ENCODE measurements at regions not wholly inside any gene's neighbourhood (a gene's known extent, or its start where the extent isn't known, plus 50 kb on each side); places are given as distances from the start of the nearest gene placed in this dataset.

- peaks cover 5% of the 10 kb centered on the region for H3K27me3 Mint-ChIP-seq (ENCODE audit: low read depth)
- peaks cover 8% of the 10 kb centered on the region for H3K9me3 Mint-ChIP-seq
- no peak overlapping the region for H3K4me3 Mint-ChIP-seq
- H3K36me3 Mint-ChIP-seq (ENCODE audit: insufficient read depth), result no peaks in the 10 kb centered on the region
- no peaks in the 10 kb centered on the region for H3K4me1 Mint-ChIP-seq (ENCODE audit: low read depth)
- ATAC-seq (no peak), DNase-seq (no peak)
Measured at GRCh38 chr14:36245223-36245622, 68.7 kb upstream of the PTCSC3 start.

DNA sequence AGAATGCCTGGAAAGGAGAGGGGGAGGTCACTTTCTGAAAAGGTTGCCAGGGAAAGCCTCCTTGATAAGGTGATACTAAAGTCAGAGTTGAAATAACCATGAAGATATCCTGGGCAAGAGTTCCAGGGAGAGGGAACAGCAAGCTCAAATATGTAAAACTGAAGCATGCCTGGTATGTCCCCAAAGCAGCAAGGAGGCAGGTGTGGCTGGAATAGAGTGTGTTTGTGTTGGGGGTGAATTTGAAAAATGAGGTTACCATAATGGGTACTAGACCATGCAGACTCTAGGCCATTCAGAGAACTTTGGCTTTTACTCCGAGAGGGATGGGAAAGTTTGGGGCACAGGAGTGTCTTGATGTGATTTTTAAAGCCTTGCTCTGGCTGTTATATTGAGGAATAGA lies 66.7 kb upstream of the PTCSC3 start:
- no peaks in the 10 kb centered on the region for H3K4me1 Mint-ChIP-seq (ENCODE audit: low read depth)

DNA sequence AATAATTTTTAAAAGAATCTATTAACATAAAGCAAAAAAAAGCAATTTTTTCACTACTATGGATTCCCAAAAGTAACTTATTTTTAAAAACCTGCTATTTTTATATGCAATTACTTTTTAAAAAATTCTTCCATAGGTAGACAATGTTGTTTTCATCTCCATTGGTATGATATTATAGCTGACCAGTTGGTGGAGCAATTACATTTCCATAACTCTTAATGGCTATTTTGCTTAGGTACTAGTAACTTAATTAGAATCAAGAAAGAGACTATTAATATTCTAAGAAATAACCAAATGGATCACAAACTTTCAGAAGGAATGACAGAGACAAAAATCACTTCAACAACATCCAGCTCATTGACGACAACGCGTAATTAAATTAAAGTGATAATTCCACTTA lies 64.7 kb upstream of the PTCSC3 start:
- Mint-ChIP-seq H3K36me3 (ENCODE audit: insufficient read depth) (no peaks in the 10 kb centered on the region), H3K9me3 (no peaks in the 10 kb centered on the region), H3K27me3 (ENCODE audit: low read depth) (peaks cover 10% of the 10 kb centered on the region), H3K4me3 (no peak overlapping the region), H3K4me1 (ENCODE audit: low read depth) (no peaks in the 10 kb centered on the region)
- no peak for DNase-seq
- ATAC-seq, result no peak

More for the DNA sequence above, 66.7 kb upstream of the PTCSC3 start:
- DNase-seq (no peak), ATAC-seq (no peak)
- Mint-ChIP-seq H3K4me3 (no peak overlapping the region), H3K9me3 (no peaks in the 10 kb centered on the region), H3K36me3 (ENCODE audit: insufficient read depth) (no peaks in the 10 kb centered on the region), H3K27me3 (ENCODE audit: low read depth) (peaks cover 14% of the 10 kb centered on the region)

GRCh38 chr14:36238666-36239363 lies 62.3 kb upstream of the PTCSC3 start:
- ATAC-seq (peak; percentile 37 to 52), DNase-seq (no peak)
- H3K27me3 Mint-ChIP-seq (ENCODE audit: low read depth), result peaks cover 12% of the 10 kb centered on the region
- no peaks in the 10 kb centered on the region for H3K9me3 Mint-ChIP-seq
- H3K4me1 Mint-ChIP-seq (ENCODE audit: low read depth), result no peaks in the 10 kb centered on the region
- no peak overlapping the region for H3K4me3 Mint-ChIP-seq
- no peaks in the 10 kb centered on the region for H3K36me3 Mint-ChIP-seq (ENCODE audit: insufficient read depth)

GRCh38 chr14:36233217-36233616 lies 56.7 kb upstream of the PTCSC3 start:
- ATAC-seq (no peak), DNase-seq (no peak)
- H3K27me3 Mint-ChIP-seq (ENCODE audit: low read depth), result peaks cover 2% of the 10 kb centered on the region
- H3K4me1 Mint-ChIP-seq (ENCODE audit: low read depth), result no peaks in the 10 kb centered on the region
- no peaks in the 10 kb centered on the region for H3K9me3 Mint-ChIP-seq
- H3K4me3 Mint-ChIP-seq, result no peak overlapping the region
- H3K36me3 Mint-ChIP-seq (ENCODE audit: insufficient read depth), result no peaks in the 10 kb centered on the region

GRCh38 chr14:36229262-36229661 lies 52.7 kb upstream of the PTCSC3 start:
- Mint-ChIP-seq H3K9me3 (no peaks in the 10 kb centered on the region), H3K27me3 (ENCODE audit: low read depth) (no peaks in the 10 kb centered on the region), H3K4me1 (ENCODE audit: low read depth) (no peaks in the 10 kb centered on the region), H3K36me3 (ENCODE audit: insufficient read depth) (no peaks in the 10 kb centered on the region), H3K4me3 (no peak overlapping the region)
- ATAC-seq (no peak), DNase-seq (no peak)

DNA sequence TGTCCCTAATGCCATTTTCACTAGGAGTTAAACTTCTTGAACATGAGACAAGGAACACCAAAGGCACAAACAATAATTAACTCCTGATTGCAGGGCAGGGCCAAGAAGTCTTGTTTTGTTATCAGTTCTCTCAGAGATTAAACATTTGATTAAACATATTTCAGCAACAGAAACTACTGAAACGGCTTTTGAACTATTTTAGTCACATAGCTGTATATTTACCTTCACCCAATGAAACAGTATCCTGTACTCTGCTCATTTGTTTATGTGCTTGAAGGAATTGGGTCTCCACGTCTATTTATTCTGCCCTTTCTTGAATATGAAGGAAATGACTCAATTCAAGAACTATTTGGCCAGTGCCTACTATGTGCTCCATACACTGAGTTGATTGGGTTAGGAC lies 51.3 kb upstream of the PTCSC3 start:
- H3K4me1 Mint-ChIP-seq (ENCODE audit: low read depth), result no peaks in the 10 kb centered on the region
- no peak for ATAC-seq
- no peaks in the 10 kb centered on the region for H3K27me3 Mint-ChIP-seq (ENCODE audit: low read depth)

DNA sequence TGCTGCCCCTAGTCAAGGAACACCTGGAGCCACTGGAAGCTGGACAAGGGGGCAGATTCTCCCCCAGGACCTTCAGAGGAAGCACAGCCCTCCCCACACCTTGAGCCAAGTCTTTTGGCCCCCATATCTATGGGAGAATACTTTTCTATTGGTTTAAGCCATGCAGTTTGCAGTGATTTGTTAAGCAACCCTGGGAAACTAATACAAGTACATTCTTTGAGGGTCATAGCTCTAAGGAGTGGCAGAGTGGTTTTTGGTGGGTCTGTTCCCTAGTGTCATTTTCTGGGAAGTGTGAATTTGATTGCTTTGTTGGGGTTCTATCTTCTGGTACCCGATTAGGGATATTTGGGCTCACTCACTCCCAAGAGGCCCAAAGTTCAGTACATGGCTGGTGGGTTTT lies 50.8 kb upstream of the PTCSC3 start:
- ATAC-seq (no peak), DNase-seq (no peak)
- Mint-ChIP-seq H3K4me3 (no peak overlapping the region), H3K9me3 (no peaks in the 10 kb centered on the region), H3K4me1 (ENCODE audit: low read depth) (no peaks in the 10 kb centered on the region), H3K27me3 (ENCODE audit: low read depth) (no peaks in the 10 kb centered on the region), H3K36me3 (ENCODE audit: insufficient read depth) (no peaks in the 10 kb centered on the region)

More for the DNA sequence above, 51.3 kb upstream of the PTCSC3 start:
- DNase-seq, result no peak
- Mint-ChIP-seq H3K36me3 (ENCODE audit: insufficient read depth) (no peaks in the 10 kb centered on the region), H3K9me3 (no peaks in the 10 kb centered on the region), H3K4me3 (no peak overlapping the region)

Measured in activated T-cell treated with anti-CD3 and anti-CD28 coated beads, Interleukin-2, amount 50 U/mL, for 4 hours (primary cell).